DOHH2 (cell line): ENCODE measurements at regions not wholly inside any gene's neighbourhood (a gene's known extent, or its start where the extent isn't known, plus 50 kb on each side); places are given as distances from the start of the nearest gene placed in this dataset.

Experiments used
- EZH2phosphoT487 ChIP-seq: fragments of 200-600 bp; sonication (generic); IDR thresholded peaks from 2 replicates; pipeline ENCODE4 v1.6.1; 2017; ENCODE audit warnings: borderline replicate concordance, mild to moderate bottlenecking, antibody characterized with exemption, low read length, moderate library complexity, mixed read lengths
- TF ChIP-seq, protein P1 (sequence below): fragments of 200-600 bp; sonication (generic); IDR thresholded peaks from one replicate; pipeline ENCODE4 v1.5.1; 2014; ENCODE audit warnings: antibody characterized with exemption, mild to moderate bottlenecking, low read depth, low read length; ENCODE audit not compliant: poor library complexity, severe bottlenecking

DNA sequence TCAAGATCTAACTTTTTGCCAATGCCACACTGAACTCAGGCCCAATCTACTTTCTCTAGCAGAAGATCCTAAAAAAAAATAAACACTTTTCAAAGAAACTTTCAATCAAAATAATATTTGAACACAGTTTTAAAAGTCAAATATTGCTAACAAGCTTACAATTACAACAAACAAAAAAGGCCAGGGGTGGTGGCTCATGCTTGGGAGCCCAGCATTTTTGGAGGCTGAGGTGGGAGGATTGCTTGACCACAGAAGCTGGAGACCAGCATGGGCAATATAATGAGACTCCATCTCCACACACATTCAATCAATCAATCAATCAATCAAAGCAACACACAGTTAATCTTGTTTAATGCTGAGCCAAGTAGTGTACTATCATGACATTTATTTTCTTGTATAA, 149.2 kb downstream of the CYP26A1 start:
- TF ChIP-seq, protein P1, sequence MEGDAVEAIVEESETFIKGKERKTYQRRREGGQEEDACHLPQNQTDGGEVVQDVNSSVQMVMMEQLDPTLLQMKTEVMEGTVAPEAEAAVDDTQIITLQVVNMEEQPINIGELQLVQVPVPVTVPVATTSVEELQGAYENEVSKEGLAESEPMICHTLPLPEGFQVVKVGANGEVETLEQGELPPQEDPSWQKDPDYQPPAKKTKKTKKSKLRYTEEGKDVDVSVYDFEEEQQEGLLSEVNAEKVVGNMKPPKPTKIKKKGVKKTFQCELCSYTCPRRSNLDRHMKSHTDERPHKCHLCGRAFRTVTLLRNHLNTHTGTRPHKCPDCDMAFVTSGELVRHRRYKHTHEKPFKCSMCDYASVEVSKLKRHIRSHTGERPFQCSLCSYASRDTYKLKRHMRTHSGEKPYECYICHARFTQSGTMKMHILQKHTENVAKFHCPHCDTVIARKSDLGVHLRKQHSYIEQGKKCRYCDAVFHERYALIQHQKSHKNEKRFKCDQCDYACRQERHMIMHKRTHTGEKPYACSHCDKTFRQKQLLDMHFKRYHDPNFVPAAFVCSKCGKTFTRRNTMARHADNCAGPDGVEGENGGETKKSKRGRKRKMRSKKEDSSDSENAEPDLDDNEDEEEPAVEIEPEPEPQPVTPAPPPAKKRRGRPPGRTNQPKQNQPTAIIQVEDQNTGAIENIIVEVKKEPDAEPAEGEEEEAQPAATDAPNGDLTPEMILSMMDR, result no peak
- no peak for TF ChIP-seq EZH2phosphoT487
